GM21825 (cell line): ENCODE measurements at regions not wholly inside any gene's neighbourhood (a gene's known extent, or its start where the extent isn't known, plus 50 kb on each side); places are given as distances from the start of the nearest gene placed in this dataset.
"Not testable (repeated sequence)": the region's sequence is repeated elsewhere in the genome, so short reads cannot be mapped to it uniquely, and the experiment has no call there.

Source experiments
- ATAC-seq: cut with Tn5 transposase; IDR thresholded peaks from one replicate; pipeline ENCODE4 v1.9.1; 2021; ENCODE audit warnings: mild to moderate bottlenecking, moderate library complexity; ENCODE audit not compliant: unreplicated experiment

DNA sequence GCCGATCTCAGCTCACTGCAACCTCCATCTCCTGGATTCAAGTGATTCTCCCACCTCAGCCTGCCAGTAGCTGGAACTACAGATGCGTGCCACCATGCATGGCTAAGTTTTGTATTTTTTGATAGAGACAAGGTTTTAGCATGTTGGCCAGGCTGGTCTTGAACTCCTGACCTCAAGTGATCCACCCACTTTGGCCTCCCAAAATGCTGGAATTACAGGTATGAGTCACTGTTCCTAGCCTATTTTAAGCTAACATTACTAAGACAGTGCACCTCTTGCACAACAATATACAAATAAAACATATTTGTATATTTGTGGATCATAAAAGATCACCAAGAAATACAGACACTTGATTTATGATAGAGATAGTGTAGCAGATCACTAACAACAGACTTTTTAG is 139.1 kb downstream of the DUSP10 start:
- no peak for ATAC-seq

DNA sequence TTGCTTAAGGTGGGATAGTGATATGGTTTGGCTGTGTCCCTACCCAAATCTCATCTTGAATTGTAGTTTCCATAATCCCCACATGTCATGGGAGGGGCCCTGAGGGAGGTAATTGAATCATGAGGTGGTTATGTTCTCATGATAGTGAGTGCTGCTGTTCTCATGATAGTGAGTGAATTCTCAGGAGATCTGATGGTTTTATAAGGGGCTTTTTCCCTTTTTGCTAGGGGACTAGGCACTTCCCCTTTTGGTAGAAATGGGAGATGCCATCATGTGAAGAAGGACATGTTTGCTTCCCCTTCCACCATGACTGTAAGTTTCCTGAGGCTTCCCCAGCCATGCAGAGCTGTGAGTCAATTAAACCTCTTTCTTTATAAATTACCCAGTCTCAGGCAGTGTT is 137.5 kb downstream of the DUSP10 start:
- ATAC-seq = not testable (repeated sequence)

DNA sequence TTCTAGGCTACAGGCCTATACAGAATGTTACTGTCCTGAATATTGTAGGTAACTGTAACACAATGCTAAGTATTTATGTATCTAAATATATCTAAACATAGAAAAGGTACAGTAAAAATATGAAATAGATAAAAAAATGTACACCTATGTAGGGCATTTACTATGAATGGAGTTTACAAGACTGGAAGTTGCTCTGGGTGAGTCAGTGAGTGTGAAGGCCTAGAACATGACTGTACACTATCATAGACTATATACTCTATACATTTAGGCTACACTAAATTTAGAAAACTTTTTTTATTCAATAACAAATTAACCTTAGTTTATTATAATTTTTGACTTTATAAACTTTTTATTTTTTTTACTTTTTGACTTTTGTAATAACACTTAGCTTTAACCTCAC is 136.9 kb downstream of the DUSP10 start:
- ATAC-seq = no peak

GRCh38 chr1:221605569-221605968 is 136.3 kb downstream of the DUSP10 start:
- no peak for ATAC-seq

DNA sequence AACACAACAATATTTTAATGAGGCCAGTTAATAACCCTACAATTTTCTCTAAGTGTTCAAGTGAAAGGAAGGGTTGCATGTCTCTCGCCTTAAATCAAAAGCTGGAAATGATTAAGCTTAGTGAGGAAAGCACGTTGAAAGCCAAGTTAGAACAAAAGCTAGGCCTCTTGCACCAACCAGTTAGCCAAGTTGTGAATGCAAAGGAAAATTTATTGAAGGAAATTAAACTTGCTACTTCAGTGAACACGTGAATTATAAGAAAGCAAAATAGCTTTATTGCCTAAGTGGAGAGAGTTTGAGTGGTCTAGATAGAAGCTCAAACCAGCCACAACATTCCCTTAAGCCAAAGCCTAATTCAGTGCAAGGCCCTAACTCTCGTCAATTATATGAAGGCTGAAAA is 135.6 kb downstream of the DUSP10 start:
- no peak for ATAC-seq

DNA sequence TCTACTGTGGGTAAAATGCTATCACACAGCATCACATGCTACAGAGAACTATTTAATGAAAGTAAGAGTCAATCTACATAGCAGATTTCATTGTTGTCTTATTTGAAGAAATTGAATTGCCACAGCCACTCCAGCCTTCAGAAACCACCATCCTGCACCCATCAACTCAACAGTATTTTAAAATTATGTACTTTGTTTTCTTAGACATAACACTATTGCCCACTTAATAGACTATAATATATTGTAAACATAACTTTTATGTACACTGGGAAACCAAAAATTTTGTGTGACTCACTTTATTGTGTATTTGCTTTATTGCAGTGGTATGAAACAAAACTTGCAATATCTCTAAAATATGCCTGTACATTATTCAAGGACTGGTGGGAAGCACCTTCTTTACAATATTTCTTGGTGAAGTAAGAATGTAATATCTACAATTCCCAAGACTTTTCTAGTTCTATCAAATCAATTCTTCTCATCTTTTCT is 133.0 kb downstream of the DUSP10 start:
- ATAC-seq = no peak

- no peak for ATAC-seq
These were observed 130.2 kb downstream of the DUSP10 start for GRCh38 chr1:221611656-221612046.

DNA sequence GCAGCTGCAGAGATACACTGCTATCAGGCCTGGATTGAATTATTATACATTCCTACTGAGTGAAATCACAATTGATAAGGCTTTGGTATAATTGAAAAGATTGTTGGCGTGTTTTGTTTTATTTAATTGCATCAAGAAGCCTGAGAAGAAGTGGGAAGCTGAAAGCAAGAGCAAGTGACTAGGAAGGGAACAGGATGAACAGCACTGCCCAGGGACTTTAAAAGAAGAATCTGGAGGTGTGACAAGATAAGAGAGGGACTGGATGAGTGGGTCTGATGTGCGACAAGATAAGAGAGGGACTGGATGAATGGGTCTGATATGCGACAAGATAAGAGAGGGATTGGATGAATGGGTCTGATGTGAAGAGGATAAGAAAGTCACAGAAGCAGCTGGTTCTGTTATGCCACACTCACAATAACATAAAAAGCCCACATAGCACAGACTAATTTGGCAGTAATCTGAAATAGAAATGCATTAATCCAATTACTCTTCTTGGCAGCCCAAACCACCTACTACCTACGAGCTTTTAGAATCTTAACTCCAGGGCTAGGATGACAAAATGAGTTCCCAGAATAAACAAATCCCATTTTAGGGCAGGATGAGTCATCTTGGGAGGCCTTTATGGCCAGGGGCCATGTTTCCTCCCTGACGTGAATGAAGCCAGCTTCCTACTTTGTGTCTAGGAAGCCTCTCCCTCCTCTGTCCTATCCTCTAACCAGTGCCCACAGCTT is 129.7 kb downstream of the DUSP10 start:
- no peak for ATAC-seq

DNA sequence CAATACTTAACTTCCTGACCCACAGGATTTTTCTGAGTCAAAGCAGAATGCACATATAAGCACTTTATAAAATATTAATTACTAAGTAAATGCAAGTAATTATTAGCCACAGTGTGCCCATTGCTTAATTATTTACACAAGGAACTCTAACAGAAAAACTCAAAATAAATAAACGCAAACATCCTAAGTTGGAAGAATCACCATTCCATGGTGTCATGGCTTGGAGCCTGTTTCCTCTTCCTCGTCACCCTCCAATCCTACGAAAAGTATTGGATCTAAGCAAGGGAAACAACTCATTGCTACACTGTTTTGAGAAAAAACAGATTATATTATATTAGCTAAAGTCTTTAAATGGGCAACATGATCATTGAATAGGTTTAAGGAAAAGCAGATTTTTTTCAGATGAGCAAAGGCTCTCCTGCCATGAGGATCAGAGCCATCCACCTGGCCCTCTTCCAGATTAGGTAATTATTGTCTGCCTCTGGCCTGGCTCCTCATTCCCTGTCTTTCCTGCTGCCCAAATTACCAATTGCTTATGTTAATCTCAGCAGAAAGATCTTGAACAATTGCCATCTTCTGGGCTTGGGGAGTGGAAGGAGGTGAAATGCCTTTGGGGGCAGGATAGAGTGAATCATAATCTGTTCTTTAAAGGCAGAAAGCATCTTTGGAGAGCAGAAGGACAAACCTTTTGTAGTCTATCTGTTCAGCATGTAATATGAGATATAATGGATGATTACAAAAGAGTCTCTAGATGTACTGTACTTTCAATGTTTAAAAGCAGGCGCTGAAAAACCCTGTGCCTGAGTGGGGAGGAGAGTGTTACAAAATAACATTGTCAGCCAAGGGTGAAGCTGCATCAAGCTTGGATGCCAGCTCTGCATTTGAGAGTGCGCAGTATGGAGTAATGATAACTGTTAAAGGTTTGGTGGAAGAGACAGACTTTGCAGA is 121.2 kb downstream of the DUSP10 start:
- ATAC-seq = no peak

GRCh38 chr1:221621683-221622082 is 120.2 kb downstream of the DUSP10 start:
- ATAC-seq = no peak

GRCh38 chr1:221622389-221622788 is 119.5 kb downstream of the DUSP10 start:
- ATAC-seq = no peak

DNA sequence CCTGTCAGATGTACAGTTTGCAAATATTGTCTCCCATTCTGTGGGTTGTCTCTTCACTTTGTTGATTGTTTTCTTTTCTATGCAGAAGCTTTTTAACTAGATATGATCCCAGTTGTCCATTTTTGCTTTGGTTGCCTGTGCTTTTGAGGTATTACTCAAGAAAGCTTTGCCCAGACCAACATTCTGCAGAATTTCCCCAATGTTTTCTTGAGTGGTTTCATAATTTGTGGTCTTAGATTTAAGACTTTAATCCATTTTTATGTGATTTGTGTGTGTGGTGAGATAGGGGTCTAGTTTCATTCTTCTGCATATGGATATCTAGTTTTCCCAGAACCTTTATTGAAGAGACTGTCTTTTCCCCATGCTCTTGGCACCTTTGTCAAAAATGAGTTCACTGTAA is 116.9 kb downstream of the DUSP10 start:
- no peak for ATAC-seq

- ATAC-seq = no peak
These were observed 115.8 kb downstream of the DUSP10 start for GRCh38 chr1:221626041-221626440.

- ATAC-seq = no peak
These were observed 111.7 kb downstream of the DUSP10 start for GRCh38 chr1:221630236-221630635.

DNA sequence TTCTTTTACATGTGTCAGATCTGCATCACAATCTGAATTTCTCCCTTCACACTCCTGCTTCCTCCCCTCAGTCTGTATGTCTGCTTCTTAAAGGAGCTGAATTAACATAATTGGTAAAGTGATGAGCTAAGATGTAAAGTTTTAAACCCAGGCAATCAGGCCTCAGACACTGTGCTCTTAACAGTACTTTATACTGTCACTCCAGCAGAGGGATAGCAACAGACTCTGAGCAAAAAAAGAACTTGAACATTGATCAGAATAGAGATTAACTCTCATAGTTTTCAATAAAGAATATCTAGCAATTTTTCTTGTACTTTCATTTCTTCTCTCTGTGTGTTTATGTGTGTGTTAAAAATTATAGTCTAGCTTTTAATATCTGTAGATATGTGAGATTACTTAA is 110.3 kb downstream of the DUSP10 start:
- no peak for ATAC-seq

DNA sequence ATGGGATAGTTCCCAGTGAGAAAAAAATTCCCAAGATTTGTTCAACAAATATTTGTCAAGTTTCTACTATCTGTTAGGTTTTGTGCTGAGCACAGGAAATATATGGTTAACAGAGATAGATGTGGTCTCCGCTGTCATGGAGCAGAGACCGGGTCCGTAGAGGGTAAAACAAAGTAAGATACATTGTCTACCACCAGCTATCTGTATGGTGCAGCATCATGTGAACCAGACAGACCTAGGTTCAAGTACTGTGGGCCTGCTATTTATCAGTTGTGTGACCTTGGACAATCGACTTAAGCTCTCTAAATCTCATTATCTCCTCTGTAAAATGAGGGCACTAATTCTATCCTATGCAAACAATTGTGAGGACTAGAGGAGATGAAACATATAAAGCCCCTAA is 109.8 kb downstream of the DUSP10 start:
- no peak for ATAC-seq

DNA sequence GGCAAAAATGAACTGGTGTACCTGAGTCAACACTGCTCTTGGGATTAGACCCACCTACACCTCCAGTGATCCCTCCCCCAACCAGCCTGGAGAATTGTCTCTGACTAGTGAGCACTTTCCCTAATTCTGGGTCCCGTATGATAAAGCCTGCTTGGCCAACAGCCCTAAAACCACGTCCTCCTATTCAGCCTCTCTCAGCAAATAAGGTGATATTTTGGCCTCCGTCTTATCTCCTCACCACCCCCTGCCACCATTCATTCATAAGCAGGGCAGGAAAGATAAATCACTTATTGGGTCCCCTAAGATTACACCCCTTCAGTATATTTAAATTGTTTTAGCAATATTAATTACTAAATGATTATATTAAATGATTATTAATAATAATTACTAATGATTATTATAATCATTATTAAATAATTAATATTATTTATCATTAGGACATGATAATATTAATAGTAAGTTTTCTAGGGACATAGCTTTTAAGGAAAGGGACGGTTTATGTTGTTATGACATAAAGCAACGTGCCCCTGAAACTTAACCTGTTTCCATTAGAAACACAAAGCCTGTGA is 108.0 kb downstream of the DUSP10 start:
- no peak for ATAC-seq

DNA sequence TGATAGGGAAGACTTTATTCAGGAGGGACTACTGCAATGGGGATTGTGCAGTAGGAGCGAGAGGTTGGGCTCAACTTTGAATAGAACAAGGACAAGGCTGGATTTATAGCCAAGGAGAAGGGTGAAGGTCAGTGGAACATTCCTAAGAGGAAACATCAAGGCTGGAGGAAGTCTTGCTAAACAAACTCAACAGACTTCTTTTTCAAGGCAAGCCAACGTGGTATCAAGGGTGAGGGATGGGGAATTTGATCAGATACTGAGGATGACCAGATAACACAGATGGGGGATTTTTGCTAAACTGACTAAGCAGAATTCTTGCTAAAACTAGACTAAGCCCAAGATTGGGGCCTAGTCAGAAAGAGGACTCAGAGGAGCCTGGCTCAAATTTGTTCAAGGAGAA is 107.3 kb downstream of the DUSP10 start:
- no peak for ATAC-seq

DNA sequence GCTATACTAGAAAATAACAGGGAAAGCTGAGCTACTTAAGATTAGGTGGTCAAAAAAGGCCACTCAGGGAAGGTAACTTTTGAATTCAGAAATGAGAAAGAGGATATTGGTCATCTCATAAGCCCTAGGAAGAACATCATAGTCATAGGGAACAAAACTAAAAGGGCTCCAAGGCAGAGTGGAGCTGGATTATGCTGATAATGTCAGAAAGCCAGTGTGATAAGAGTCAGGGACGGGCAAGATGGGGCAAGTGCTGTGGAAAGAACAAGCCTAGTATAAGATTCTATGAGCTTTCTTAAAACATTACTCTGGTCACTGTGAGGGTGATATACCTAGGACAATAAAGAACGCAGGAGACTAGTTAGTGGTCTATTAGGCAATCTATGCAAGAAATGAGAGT is 106.6 kb downstream of the DUSP10 start:
- ATAC-seq = no peak

DNA sequence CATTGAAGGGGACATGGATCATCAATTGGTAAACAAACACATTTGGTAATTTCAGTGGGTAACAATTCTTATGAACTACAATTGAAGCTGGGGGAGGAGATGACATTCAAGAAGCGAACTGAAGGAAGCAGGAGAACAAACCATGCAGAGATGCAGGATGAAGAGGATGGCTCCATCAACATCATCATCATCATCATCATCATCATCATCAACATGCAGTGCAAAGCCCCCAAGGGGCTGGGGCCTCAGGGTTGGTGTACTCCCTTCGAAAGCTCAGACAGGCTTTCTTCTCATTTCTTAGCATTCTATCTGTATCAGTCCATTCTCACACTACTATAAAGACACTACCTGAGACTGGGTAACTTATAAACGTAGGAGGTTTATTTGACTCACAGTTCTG is 105.8 kb downstream of the DUSP10 start:
- ATAC-seq = no peak

- ATAC-seq = no peak
These were observed 104.9 kb downstream of the DUSP10 start for GRCh38 chr1:221636967-221637366.

DNA sequence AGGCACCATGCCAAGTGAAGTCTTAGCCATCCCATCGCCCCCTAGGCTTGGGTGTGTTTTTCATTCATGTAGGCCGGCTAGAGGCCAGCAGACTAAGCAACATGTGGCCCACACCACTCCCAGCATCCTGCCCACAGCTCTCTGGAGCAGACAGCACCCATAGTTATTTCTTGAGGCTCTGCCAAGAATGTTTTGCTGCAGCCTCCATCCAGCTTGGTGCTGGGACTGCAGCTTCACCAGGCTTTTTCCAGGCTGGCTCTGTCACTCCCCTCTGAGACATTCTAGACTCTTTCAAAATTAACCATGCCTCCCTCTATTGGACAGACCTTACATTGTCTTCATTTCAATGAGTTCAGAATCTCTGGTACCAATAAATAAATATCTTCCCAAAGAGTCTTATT is 104.2 kb downstream of the DUSP10 start:
- ATAC-seq = no peak
